H1 (cell line): ENCODE measurements at regions not wholly inside any gene's neighbourhood (a gene's known extent, or its start where the extent isn't known, plus 50 kb on each side); places are given as distances from the start of the nearest gene placed in this dataset.

Experiments used
- CTCF ChIA-PET: fragments of 300-600 bp; sonication (Branson Sonifier 250); formaldehyde crosslinking; loops from one replicate; lab custom pipeline; 2021; ENCODE audit not compliant: partially characterized antibody; lab: Charles Lee
- POLR2A ChIA-PET: fragments of 300-600 bp; sonication (Branson Sonifier 250); formaldehyde crosslinking; loops from one replicate; lab custom pipeline; 2021; ENCODE audit warnings: inconsistent platforms; ENCODE audit not compliant: partially characterized antibody; lab: Charles Lee
- DNase-seq, 2 experiments: peaks; one replicate each; pipeline versions ENCODE4 v3.0.0 to v3.0.0-alpha.2; 2010 to 2022; ENCODE audit warnings: low spot score in 2 of 2, low read depth in 1 of 2, mixed read lengths in 1 of 2
- FAIRE-seq: peaks from 2 replicates; lab custom pipeline; 2011; peaks lifted over from hg19 to GRCh38; lab: Jason Lieb, UNC
- H2AFZ ChIP-seq: 2 replicates; pipeline ENCODE4 v1.8.1; 2012; ENCODE audit warnings: low read length, inconsistent platforms
- H2AK5ac ChIP-seq: 2 replicates; pipeline ENCODE4 v1.6.1; 2013; ENCODE audit warnings: low read depth, low read length
- H2BK120ac ChIP-seq: replicated peaks from 2 replicates; pipeline ENCODE3; 2013; ENCODE audit warnings: low read depth, low read length, inconsistent platforms
- H2BK12ac ChIP-seq: 2 replicates; pipeline ENCODE4 v1.6.1; 2013; ENCODE audit warnings: low read depth, low read length
- H2BK15ac ChIP-seq: 2 replicates; pipeline ENCODE4 v1.6.1; 2013; ENCODE audit warnings: low read length
- H2BK20ac ChIP-seq: 2 replicates; pipeline ENCODE4 v1.6.1; 2013; ENCODE audit warnings: low read length
- H2BK5ac ChIP-seq: 2 replicates; pipeline ENCODE4 v1.6.1; 2013; ENCODE audit warnings: low read depth, low read length
- H3K14ac ChIP-seq: 2 replicates; pipeline ENCODE4 v1.6.1; 2013; ENCODE audit warnings: inconsistent platforms; ENCODE audit not compliant: insufficient read length
- H3K18ac ChIP-seq: 2 replicates; pipeline ENCODE4 v1.6.1; 2013; ENCODE audit warnings: low read length; ENCODE audit errors: extremely low read depth
- H3K23ac ChIP-seq: 2 replicates; pipeline ENCODE4 v1.6.1; 2013; ENCODE audit warnings: inconsistent platforms; ENCODE audit not compliant: insufficient read length
- H3K23me2 ChIP-seq: 2 replicates; pipeline ENCODE4 v1.6.1; 2013; ENCODE audit warnings: low read depth, low read length
- H3K27ac ChIP-seq: 2 replicates; pipeline ENCODE4 v1.6.1; 2011; ENCODE audit warnings: low read depth, low read length, inconsistent platforms
- H3K27me3 ChIP-seq, 4 experiments: replicated peaks in 1 of 4; 1 replicate in 1 of 4; 2 replicates in 3 of 4; pipeline versions ENCODE4 v1.6.1 to v1.8.1; 2011 to 2013; ENCODE audit warnings: low read length in 3 of 4, mild to moderate bottlenecking in 3 of 4, inconsistent platforms in 2 of 4, mixed read lengths in 2 of 4, moderate library complexity in 1 of 4; ENCODE audit not compliant: control insufficient read depth in 3 of 4, insufficient read depth in 3 of 4; ENCODE audit errors: extremely low read depth in 1 of 4
- H3K36me3 ChIP-seq, 4 experiments: 2 replicates each; pipeline versions ENCODE4 v1.6.1 to v1.8.1; 2011 to 2013; ENCODE audit warnings: mild to moderate bottlenecking in 4 of 4, low read length in 3 of 4, moderate library complexity in 2 of 4, control low read depth in 1 of 4, inconsistent platforms in 1 of 4; ENCODE audit not compliant: insufficient read depth in 4 of 4, control insufficient read depth in 2 of 4
- H3K4ac ChIP-seq: replicated peaks from 2 replicates; pipeline ENCODE3; 2013; ENCODE audit warnings: low read length, low read depth, mixed read lengths, inconsistent platforms; ENCODE audit not compliant: insufficient read length
- H3K4me1 ChIP-seq, 4 experiments: replicated peaks in 1 of 4; 1 replicate in 1 of 4; 2 replicates in 3 of 4; pipeline versions ENCODE4 v1.6.1 to v1.8.1; 2011 to 2013; ENCODE audit warnings: low read length in 3 of 4, inconsistent platforms in 2 of 4, mixed read lengths in 1 of 4; ENCODE audit not compliant: insufficient read depth in 4 of 4, control insufficient read depth in 3 of 4
- H3K4me2 ChIP-seq, 2 experiments: 2 replicates each; pipeline versions ENCODE4 v1.6.1 to v1.8.1; 2011 to 2013; ENCODE audit warnings: low read depth in 2 of 2, low read length in 2 of 2, control low read depth in 1 of 2, inconsistent platforms in 1 of 2, mild to moderate bottlenecking in 1 of 2; ENCODE audit not compliant: insufficient read depth in 1 of 2
- H3K4me3 ChIP-seq, 4 experiments: fragments of 200-600, 300-600 bp in 1 of 4; sonication (generic), shearing (Covaris generic), sonication (Bioruptor Twin) in 1 of 4; 2 replicates each; pipeline versions ENCODE4 v1.5.1 to v1.8.1; 2011 to 2016; ENCODE audit warnings: low read length in 4 of 4, low read depth in 3 of 4, control low read depth in 2 of 4, inconsistent platforms in 2 of 4, mild to moderate bottlenecking in 2 of 4, mixed read lengths in 1 of 4, moderate library complexity in 1 of 4; ENCODE audit not compliant: insufficient read depth in 2 of 4; ENCODE audit errors: extremely low read depth in 1 of 4
- H3K56ac ChIP-seq: replicated peaks from 2 replicates; pipeline ENCODE3; 2013; ENCODE audit warnings: low read depth, mild to moderate bottlenecking, mixed read lengths, low read length, inconsistent platforms; ENCODE audit not compliant: insufficient read length
- H3K79me1 ChIP-seq: 2 replicates; pipeline ENCODE4 v1.6.1; 2013; ENCODE audit warnings: low read depth, low read length, control low read depth
- H3K79me2 ChIP-seq, 2 experiments: 2 replicates each; pipeline versions ENCODE4 v1.6.1 to v1.8.1; 2012 to 2013; ENCODE audit warnings: low read length in 2 of 2, mild to moderate bottlenecking in 2 of 2, inconsistent platforms in 1 of 2; ENCODE audit not compliant: insufficient read depth in 2 of 2, control insufficient read depth in 1 of 2
- H3K9ac ChIP-seq, 4 experiments: replicated peaks in 1 of 4; 1 replicate in 1 of 4; 2 replicates in 3 of 4; pipeline versions ENCODE4 v1.6.1 to v1.8.1; 2011 to 2013; ENCODE audit warnings: low read depth in 3 of 4, low read length in 3 of 4, control low read depth in 2 of 4, mild to moderate bottlenecking in 2 of 4, moderate library complexity in 2 of 4, inconsistent platforms in 1 of 4; ENCODE audit errors: extremely low read depth in 1 of 4
- H3K9me3 ChIP-seq, 2 experiments: 2 replicates each; pipeline versions ENCODE4 v1.6.1 to v1.8.1; 2012 to 2013; ENCODE audit warnings: mild to moderate bottlenecking in 2 of 2, moderate library complexity in 2 of 2, control low read depth in 1 of 2, inconsistent platforms in 1 of 2, low read depth in 1 of 2, low read length in 1 of 2, mixed read lengths in 1 of 2; ENCODE audit not compliant: insufficient read depth in 2 of 2
- H4K20me1 ChIP-seq, 2 experiments: replicated peaks in 1 of 2; 2 replicates each; pipeline versions ENCODE3 to v1.8.1; 2011 to 2013; ENCODE audit warnings: inconsistent platforms in 2 of 2, low read length in 2 of 2, mild to moderate bottlenecking in 1 of 2; ENCODE audit not compliant: insufficient read depth in 2 of 2, control insufficient read depth in 1 of 2
- H4K5ac ChIP-seq: 2 replicates; pipeline ENCODE4 v1.6.1; 2013; ENCODE audit warnings: low read length, low read depth, mixed read lengths, inconsistent platforms; ENCODE audit not compliant: insufficient read length
- H4K8ac ChIP-seq: 2 replicates; pipeline ENCODE4 v1.8.0; 2013; ENCODE audit warnings: mild to moderate bottlenecking, moderate library complexity, low read length, inconsistent platforms; ENCODE audit not compliant: insufficient read depth; ENCODE audit errors: extremely low read depth
- H4K91ac ChIP-seq: replicated peaks from 2 replicates; pipeline ENCODE3; 2013; ENCODE audit warnings: low read length, mixed read lengths, inconsistent platforms; ENCODE audit not compliant: insufficient read length
- CBX5 ChIP-seq: fragments of 300-800, 300-1000 bp; sonication (generic); IDR thresholded peaks from 2 replicates; pipeline ENCODE4 v1.7.1; 2016; ENCODE audit warnings: antibody characterized with exemption, low read length, low read depth
- CEBPB ChIP-seq: IDR thresholded peaks from 2 replicates; pipeline ENCODE4 v1.6.1; 2012; ENCODE audit warnings: low read depth, low read length
- JUND ChIP-seq: IDR thresholded peaks from 2 replicates; pipeline ENCODE4 v1.6.1; 2011; ENCODE audit warnings: mild to moderate bottlenecking, improper control_type of control experiment, low read length
- KDM1A ChIP-seq: fragments of 200-600, 300-600 bp; sonication (generic); IDR thresholded peaks from 2 replicates; pipeline ENCODE4 v1.7.1; 2016; ENCODE audit warnings: mild to moderate bottlenecking, low read length, borderline replicate concordance
- MAX ChIP-seq: IDR thresholded peaks from 2 replicates; pipeline ENCODE4 v1.6.1; 2012; ENCODE audit warnings: inconsistent platforms
- NANOG ChIP-seq: IDR thresholded peaks from 2 replicates; pipeline ENCODE4 v1.6.1; 2011; ENCODE audit warnings: low read length, low read depth, mild to moderate bottlenecking, inconsistent platforms; ENCODE audit not compliant: insufficient read depth, poor library complexity, severe bottlenecking
- POLR2A ChIP-seq, 2 experiments: IDR thresholded peaks; 1 replicate in 1 of 2; 2 replicates in 1 of 2; pipeline ENCODE4 v1.6.1; 2011; ENCODE audit warnings: low read depth in 2 of 2, low read length in 2 of 2, mild to moderate bottlenecking in 2 of 2; ENCODE audit errors: control extremely low read depth in 1 of 2
- RNF2 ChIP-seq: fragments of 200-900, 300-1000 bp; sonication (generic); IDR thresholded peaks from 2 replicates; pipeline ENCODE4 v1.7.1; 2016; ENCODE audit warnings: borderline replicate concordance, low read depth, mild to moderate bottlenecking, antibody characterized with exemption, low read length; ENCODE audit not compliant: poor library complexity, severe bottlenecking; ENCODE audit errors: missing control alignments
- SIRT6 ChIP-seq: IDR thresholded peaks from one replicate; pipeline ENCODE4 v1.7.1; 2012; ENCODE audit warnings: low read length, inconsistent platforms
- SIX5 ChIP-seq: IDR thresholded peaks from 2 replicates; pipeline ENCODE4 v1.6.1; 2011; ENCODE audit warnings: mild to moderate bottlenecking, low read depth, low read length
- SP1 ChIP-seq: IDR thresholded peaks from 2 replicates; pipeline ENCODE4 v1.6.1; 2011; ENCODE audit warnings: low read depth, low read length
- SRF ChIP-seq: IDR thresholded peaks from 2 replicates; pipeline ENCODE4 v1.6.1; 2011; ENCODE audit warnings: mild to moderate bottlenecking, low read depth, low read length, moderate library complexity
- TEAD4 ChIP-seq: IDR thresholded peaks from 2 replicates; pipeline ENCODE4 v1.6.1; 2012; ENCODE audit warnings: low read depth, low read length, inconsistent platforms, mixed read lengths
- WGBS, 2 experiments: shearing (Covaris generic) in 1 of 2; methylation state at CpG; one replicate each; pipeline versions ENCODE4 v1.1.6 to v1.1.7; 2013 to 2015; ENCODE audit warnings: low lambda C conversion rate in 2 of 2, mixed read lengths in 2 of 2, inconsistent platforms in 1 of 2, low coverage in 1 of 2, missing lambda C conversion rate in 1 of 2; ENCODE audit not compliant: insufficient replicate concordance in 2 of 2, insufficient coverage in 1 of 2, insufficient read length in 1 of 2; ENCODE audit errors: extremely low coverage in 1 of 2, missing lambda C conversion rate in 1 of 2; 5-methylcytosine and 5-hydroxymethylcytosine counted together

GRCh38 chr5:87185838-87186237 is 81.8 kb upstream of the RASA1 start:
- Histone ChIP-seq H3K4me3 (no peak overlapping the region), H3K79me2 (no peaks in the 10 kb centered on the region), H4K8ac (no peak overlapping the region), H3K9me3 (no peaks in the 10 kb centered on the region), H3K27me3 (no peaks in the 10 kb centered on the region), H2BK15ac (no peak overlapping the region), H2BK5ac (no peak overlapping the region), H4K91ac (no peak overlapping the region), H3K9ac (no peak overlapping the region), H3K4ac (no peak overlapping the region), H4K20me1 (no peaks in the 10 kb centered on the region), H3K14ac (no peak overlapping the region), H3K4me2 (no peak overlapping the region), H3K27ac (no peak overlapping the region), H3K4me1 (no peaks in the 10 kb centered on the region), H2AK5ac (no peak overlapping the region), H2BK120ac (no peak overlapping the region), H2BK20ac (no peak overlapping the region), H3K79me1 (no peaks in the 10 kb centered on the region), H2AFZ (0 out of 2 replicates have a peak overlapping the region, but pooled peaks have one; percentile 5), H2BK12ac (no peak overlapping the region), H3K23ac (no peak overlapping the region), H3K23me2 (no peaks in the 10 kb centered on the region), H3K18ac (no peak overlapping the region), H4K5ac (no peak overlapping the region), H3K56ac (no peak overlapping the region), H3K36me3 (no peaks in the 10 kb centered on the region)
- no peak for DNase-seq
- POLR2A ChIA-PET: no interaction called here
- WGBS, 2 experiments: 77% methylated on average over 3 of the region's 3 CpGs; no CpG with 5 or more reads in 1 of the 2 experiments
- CTCF ChIA-PET: no interaction called here
- no peak for FAIRE-seq
- no peak for TF ChIP-seq MAX
- no peak for TF ChIP-seq TEAD4
- no peak for TF ChIP-seq KDM1A
- TF ChIP-seq SIX5: no peak
- no peak for TF ChIP-seq RNF2
- no peak for TF ChIP-seq SIRT6
- no peak for TF ChIP-seq CEBPB
- no peak for TF ChIP-seq SRF
- TF ChIP-seq JUND: no peak
- TF ChIP-seq NANOG: no peak
- TF ChIP-seq POLR2A (IDR thresholded peaks at IDR 0.05; ENCODE audit: control extremely low read depth in 1 of 2, low read depth in 2 of 2, low read length in 2 of 2): no peak
- no peak for TF ChIP-seq CBX5
- no peak for TF ChIP-seq SP1
